ENCODE measurements at regions not wholly inside any gene's neighbourhood (a gene's known extent, or its start where the extent isn't known, plus 50 kb on each side); places are given as distances from the start of the nearest gene placed in this dataset.

- Histone ChIP-seq H3K4me3 (ENCODE audit: insufficient read depth, low read length, poor library complexity, severe bottlenecking) (no peak overlapping the region), H2AFZ (ENCODE audit: low read depth, low read length, severe bottlenecking) (no peak overlapping the region), H3K9me2 (replicated peaks; ENCODE audit: insufficient read depth, low read length) (no peaks in the 10 kb centered on the region), H3K27me3 (ENCODE audit: low read length) (no peaks in the 10 kb centered on the region), H3K79me2 (ENCODE audit: insufficient read depth, low read length) (no peaks in the 10 kb centered on the region), H4K20me1 (ENCODE audit: low read depth, low read length) (no peaks in the 10 kb centered on the region), H3K27ac (ENCODE audit: low read depth, low read length) (no peak overlapping the region), H3K4me2 (ENCODE audit: low read depth, low read length, poor library complexity, severe bottlenecking) (no peak overlapping the region), H3K36me3 (ENCODE audit: low read length) (no peaks in the 10 kb centered on the region), H3F3A (ENCODE audit: insufficient read depth) (no peaks in the 10 kb centered on the region), H3K9me3 (ENCODE audit: insufficient read depth, low read length) (no peaks in the 10 kb centered on the region), H3K9ac (ENCODE audit: low read length) (no peak overlapping the region)
- TF ChIP-seq CTCF (IDR thresholded peaks at IDR 0.05; ENCODE audit: insufficient read depth, low read length, poor library complexity, severe bottlenecking) (no peak), EZH2phosphoT487 (conservative IDR thresholded peaks at IDR 0.05; ENCODE audit: low read length) (no peak)
Measured at GRCh38 chr6:139852488-139853140, 478.2 kb upstream of the CITED2 start.

GRCh38 chr6:139852067-139852466 is 477.6 kb upstream of the CITED2 start:
- no peaks in the 10 kb centered on the region for H3K79me2 ChIP-seq (ENCODE audit: insufficient read depth, low read length)
- no peak overlapping the region for H2AFZ ChIP-seq (ENCODE audit: low read depth, low read length, severe bottlenecking)
- no peaks in the 10 kb centered on the region for H3F3A ChIP-seq (ENCODE audit: insufficient read depth)
- H3K4me3 ChIP-seq (ENCODE audit: insufficient read depth, low read length, poor library complexity, severe bottlenecking) = no peak overlapping the region
- H4K20me1 ChIP-seq (ENCODE audit: low read depth, low read length) = no peaks in the 10 kb centered on the region
- no peaks in the 10 kb centered on the region for H3K27me3 ChIP-seq (ENCODE audit: low read length)
- H3K27ac ChIP-seq (ENCODE audit: low read depth, low read length) = no peak overlapping the region
- H3K36me3 ChIP-seq (ENCODE audit: low read length) = no peaks in the 10 kb centered on the region
- H3K9me2 ChIP-seq (replicated peaks; ENCODE audit: insufficient read depth, low read length) = no peaks in the 10 kb centered on the region
- H3K4me2 ChIP-seq (ENCODE audit: low read depth, low read length, poor library complexity, severe bottlenecking) = no peak overlapping the region
- TF ChIP-seq CTCF (IDR thresholded peaks at IDR 0.05; ENCODE audit: insufficient read depth, low read length, poor library complexity, severe bottlenecking) (no peak), EZH2phosphoT487 (conservative IDR thresholded peaks at IDR 0.05; ENCODE audit: low read length) (no peak)
- H3K9ac ChIP-seq (ENCODE audit: low read length) = no peak overlapping the region
- no peaks in the 10 kb centered on the region for H3K9me3 ChIP-seq (ENCODE audit: insufficient read depth, low read length)

GRCh38 chr6:139851206-139851605 is 476.8 kb upstream of the CITED2 start:
- no peaks in the 10 kb centered on the region for H4K20me1 ChIP-seq (ENCODE audit: low read depth, low read length)
- no peak overlapping the region for H3K27ac ChIP-seq (ENCODE audit: low read depth, low read length)
- H3K4me3 ChIP-seq (ENCODE audit: insufficient read depth, low read length, poor library complexity, severe bottlenecking) = no peak overlapping the region
- H3K36me3 ChIP-seq (ENCODE audit: low read length) = no peaks in the 10 kb centered on the region
- no peak overlapping the region for H3K9ac ChIP-seq (ENCODE audit: low read length)
- H3K27me3 ChIP-seq (ENCODE audit: low read length) = no peaks in the 10 kb centered on the region
- H2AFZ ChIP-seq (ENCODE audit: low read depth, low read length, severe bottlenecking) = no peak overlapping the region
- no peaks in the 10 kb centered on the region for H3F3A ChIP-seq (ENCODE audit: insufficient read depth)
- no peaks in the 10 kb centered on the region for H3K9me3 ChIP-seq (ENCODE audit: insufficient read depth, low read length)
- H3K79me2 ChIP-seq (ENCODE audit: insufficient read depth, low read length) = no peaks in the 10 kb centered on the region
- no peaks in the 10 kb centered on the region for H3K9me2 ChIP-seq (replicated peaks; ENCODE audit: insufficient read depth, low read length)
- TF ChIP-seq CTCF (IDR thresholded peaks at IDR 0.05; ENCODE audit: insufficient read depth, low read length, poor library complexity, severe bottlenecking) (no peak), EZH2phosphoT487 (conservative IDR thresholded peaks at IDR 0.05; ENCODE audit: low read length) (no peak)
- H3K4me2 ChIP-seq (ENCODE audit: low read depth, low read length, poor library complexity, severe bottlenecking) = no peak overlapping the region
